Natural killer cell (primary cell): ENCODE measurements at regions not wholly inside any gene's neighbourhood (a gene's known extent, or its start where the extent isn't known, plus 50 kb on each side); places are given as distances from the start of the nearest gene placed in this dataset.
"Not testable (repeated sequence)": the region's sequence is repeated elsewhere in the genome, so short reads cannot be mapped to it uniquely, and the experiment has no call there.

ENCODE experiments used
- ATAC-seq, 3 donors: fragments of 150-1000 bp in 2 of 3; fragments of 200-7000 bp in 1 of 3; cut with Tn5 transposase; 1 replicate in 1 of 3; 2 replicates in 2 of 3; pipeline ENCODE4 v1.10.0; 2021; ENCODE audit warnings: mild to moderate bottlenecking in 2 of 3, moderate library complexity in 2 of 3
- DNase-seq, 2 donors: peaks; one replicate each; pipeline versions ENCODE4 v3.0.0 to v3.0.0-alpha.2; 2013 to 2021; ENCODE audit warnings: mixed read lengths in 1 of 2
- H3K27ac ChIP-seq: one replicate; pipeline ENCODE4 v1.5.1; 2013; ENCODE audit warnings: mild to moderate bottlenecking, low read length
- H3K27me3 ChIP-seq: one replicate; pipeline ENCODE4 v1.6.1; 2013; ENCODE audit warnings: low read length; ENCODE audit not compliant: control insufficient read depth, insufficient read depth
- H3K36me3 ChIP-seq: one replicate; pipeline ENCODE4 v1.6.1; 2013; ENCODE audit warnings: low read length; ENCODE audit not compliant: control insufficient read depth, insufficient read depth
- H3K4me1 ChIP-seq: one replicate; pipeline ENCODE4 v1.6.1; 2013; ENCODE audit warnings: low read length; ENCODE audit not compliant: control insufficient read depth, insufficient read depth
- H3K4me3 ChIP-seq: one replicate; pipeline ENCODE4 v1.5.1; 2013; ENCODE audit warnings: low read length
- H3K9me3 ChIP-seq: one replicate; pipeline ENCODE4 v1.6.1; 2013; ENCODE audit warnings: low read length; ENCODE audit not compliant: control insufficient read depth, insufficient read depth
- H3K27ac Mint-ChIP-seq, 2 donors: one replicate each; pipeline ENCODE4 v1.8.0; 2022; ENCODE audit warnings: mild to moderate bottlenecking in 2 of 2, mixed read lengths in 2 of 2, moderate library complexity in 1 of 2
- H3K27me3 Mint-ChIP-seq, 2 donors: one replicate each; pipeline ENCODE4 v1.8.0; 2022; ENCODE audit warnings: low read depth in 2 of 2, mixed read lengths in 2 of 2
- H3K36me3 Mint-ChIP-seq: one replicate; pipeline ENCODE4 v1.8.0; 2022; ENCODE audit warnings: mixed read lengths
- H3K4me1 Mint-ChIP-seq, 2 donors: one replicate each; pipeline ENCODE4 v1.8.0; 2022; ENCODE audit warnings: mixed read lengths in 2 of 2
- H3K4me3 Mint-ChIP-seq: one replicate; pipeline ENCODE4 v1.8.0; 2022; ENCODE audit warnings: mild to moderate bottlenecking, moderate library complexity, mixed read lengths
- H3K9me3 Mint-ChIP-seq, 2 donors: one replicate each; pipeline ENCODE4 v1.8.0; 2022; ENCODE audit warnings: mixed read lengths in 2 of 2
- CTCF ChIP-seq: fragments of 200-600 bp; IDR thresholded peaks from one replicate; pipeline ENCODE4 v1.8.0; 2022; ENCODE audit warnings: antibody characterized with exemption
- WGBS: methylation state at CpG from one replicate; pipeline ENCODE4 v1.1.7; 2013; ENCODE audit warnings: missing lambda C conversion rate; ENCODE audit not compliant: insufficient coverage; 5-methylcytosine and 5-hydroxymethylcytosine counted together
- intact Hi-C: fragments of 100-400 bp; cut with micrococcal nuclease; formaldehyde crosslinking; loops from one replicate; pipeline ENCODE4 v1.14.2; 2022

- no peaks in the 10 kb centered on the region for H3K36me3 Mint-ChIP-seq
- Histone ChIP-seq H3K4me1 (no peaks in the 10 kb centered on the region), H3K27me3 (no peaks in the 10 kb centered on the region), H3K4me3 (no peak overlapping the region), H3K36me3 (no peaks in the 10 kb centered on the region), H3K9me3 (no peaks in the 10 kb centered on the region), H3K27ac (no peak overlapping the region)
- no peak for TF ChIP-seq CTCF
- WGBS, result 100% methylated on average over 2 of the region's 3 CpGs
- DNase-seq, result no peak
- peaks cover 0 to 17% of the 10 kb centered on the region in 2 donors for H3K27me3 Mint-ChIP-seq
- H3K27ac Mint-ChIP-seq, result no peak overlapping the region
- no peak for ATAC-seq
- H3K4me1 Mint-ChIP-seq, result no peaks in the 10 kb centered on the region
- H3K4me3 Mint-ChIP-seq, result no peak overlapping the region
- intact Hi-C loops, result no loop called here
- H3K9me3 Mint-ChIP-seq, result no peaks in the 10 kb centered on the region
Measured at GRCh38 chrX:124769166-124769565, 422.8 kb downstream of the SH2D1A start.

GRCh38 chrX:124771292-124771691, 424.9 kb downstream of the SH2D1A start:
- Mint-ChIP-seq H3K27ac (no peak overlapping the region), H3K36me3 (no peaks in the 10 kb centered on the region), H3K9me3 (no peaks in the 10 kb centered on the region), H3K27me3 (peaks cover 0 to 24% of the 10 kb centered on the region in 2 donors), H3K4me1 (no peaks in the 10 kb centered on the region), H3K4me3 (no peak overlapping the region)
- Histone ChIP-seq H3K4me3 (no peak overlapping the region), H3K36me3 (no peaks in the 10 kb centered on the region), H3K4me1 (no peaks in the 10 kb centered on the region), H3K27me3 (no peaks in the 10 kb centered on the region), H3K9me3 (no peaks in the 10 kb centered on the region), H3K27ac (no peak overlapping the region)
- DNase-seq, result no peak
- ATAC-seq, result no peak
- TF ChIP-seq CTCF, result no peak
- intact Hi-C loops, result no loop called here
- WGBS, result 80% methylated on average over 1 of the region's 2 CpGs

GRCh38 chrX:124788253-124788652, 441.9 kb downstream of the SH2D1A start:
- H3K27me3 ChIP-seq, H3K4me1 Mint-ChIP-seq, H3K36me3 Mint-ChIP-seq, H3K27ac ChIP-seq, H3K27ac Mint-ChIP-seq, H3K9me3 ChIP-seq, H3K36me3 ChIP-seq, intact Hi-C loops, DNase-seq, ATAC-seq, H3K4me3 Mint-ChIP-seq, H3K4me3 ChIP-seq, H3K9me3 Mint-ChIP-seq, H3K4me1 ChIP-seq: not testable (repeated sequence)
- H3K27me3 Mint-ChIP-seq, result peaks cover 3 to 10% of the 10 kb centered on the region in 2 donors
- WGBS, result 97% methylated on average over 3 of the region's 4 CpGs

GRCh38 chrX:124789874-124790273, 443.5 kb downstream of the SH2D1A start:
- H3K9me3 ChIP-seq, H3K27ac Mint-ChIP-seq, H3K4me3 ChIP-seq, H3K27me3 ChIP-seq, ATAC-seq, H3K4me3 Mint-ChIP-seq, H3K4me1 ChIP-seq, DNase-seq, H3K27ac ChIP-seq, H3K36me3 Mint-ChIP-seq, H3K36me3 ChIP-seq, intact Hi-C loops, H3K4me1 Mint-ChIP-seq, H3K9me3 Mint-ChIP-seq: not testable (repeated sequence)
- peaks cover 3 to 10% of the 10 kb centered on the region in 2 donors for H3K27me3 Mint-ChIP-seq
- WGBS, result 100% methylated on average over 1 of the region's 1 CpG
